NCI-H446 treated with DMSO at 0.1 percent for 48 hours (cell line): ENCODE measurements at regions not wholly inside any gene's neighbourhood (a gene's known extent, or its start where the extent isn't known, plus 50 kb on each side); places are given as distances from the start of the nearest gene placed in this dataset.

Source experiments
- DNase-seq: peaks from one replicate; lab custom pipeline; 2025; lab: John Stamatoyannopoulos, UW

- DNase-seq = no peak
Observed at GRCh38 chr2:123127236-123127635, 897.9 kb upstream of the CNTNAP5 start.

- no peak for DNase-seq
Observed at GRCh38 chr2:123128951-123129350, 896.1 kb upstream of the CNTNAP5 start.

GRCh38 chr2:123136419-123136818 lies 888.7 kb upstream of the CNTNAP5 start:
- DNase-seq = no peak

- no peak for DNase-seq
Observed at GRCh38 chr2:123144082-123144481, 881.0 kb upstream of the CNTNAP5 start.

- no peak for DNase-seq
Observed at GRCh38 chr2:123153041-123153440, 872.0 kb upstream of the CNTNAP5 start.

- no peak for DNase-seq
Observed at GRCh38 chr2:123154195-123154594, 870.9 kb upstream of the CNTNAP5 start.

- no peak for DNase-seq
Observed at GRCh38 chr2:123157016-123157415, 868.1 kb upstream of the CNTNAP5 start.

- DNase-seq = no peak
Observed at GRCh38 chr2:123162400-123163016, 862.6 kb upstream of the CNTNAP5 start.

- no peak for DNase-seq
Observed at GRCh38 chr2:123163398-123163797, 861.7 kb upstream of the CNTNAP5 start.

- no peak for DNase-seq
Observed at GRCh38 chr2:123164216-123164615, 860.9 kb upstream of the CNTNAP5 start.

- no peak for DNase-seq
Observed at GRCh38 chr2:123165616-123166015, 859.5 kb upstream of the CNTNAP5 start.

- no peak for DNase-seq
Observed at GRCh38 chr2:123179526-123179925, 845.6 kb upstream of the CNTNAP5 start.

- no peak for DNase-seq
Observed at GRCh38 chr2:123195957-123196356, 829.1 kb upstream of the CNTNAP5 start.

- DNase-seq = no peak
Observed at GRCh38 chr2:123200035-123200434, 825.1 kb upstream of the CNTNAP5 start.

GRCh38 chr2:123207245-123207644 lies 817.8 kb upstream of the CNTNAP5 start:
- no peak for DNase-seq

GRCh38 chr2:123209202-123209601 lies 815.9 kb upstream of the CNTNAP5 start:
- DNase-seq = no peak

GRCh38 chr2:123211181-123211580 lies 813.9 kb upstream of the CNTNAP5 start:
- no peak for DNase-seq

- DNase-seq = no peak
Observed at GRCh38 chr2:123245156-123245555, 779.9 kb upstream of the CNTNAP5 start.

GRCh38 chr2:123258877-123259539 lies 766.1 kb upstream of the CNTNAP5 start:
- DNase-seq = no peak

- DNase-seq = no peak
Observed at GRCh38 chr2:123262856-123263255, 762.2 kb upstream of the CNTNAP5 start.

- DNase-seq = no peak
Observed at GRCh38 chr2:123283431-123283830, 741.7 kb upstream of the CNTNAP5 start.

- no peak for DNase-seq
Observed at GRCh38 chr2:123303731-123304130, 721.4 kb upstream of the CNTNAP5 start.
